Gastroesophageal sphincter (tissue), 4 donors: ENCODE measurements at regions not wholly inside any gene's neighbourhood (a gene's known extent, or its start where the extent isn't known, plus 50 kb on each side); places are given as distances from the start of the nearest gene placed in this dataset.

Experiments
- ATAC-seq: fragments of 150-250 bp; one replicate; pipeline ENCODE4 v1.9.1; 2016; ENCODE audit warnings: mild to moderate bottlenecking, moderate library complexity
- H3K27ac ChIP-seq, 4 donors: fragments of 200-600 bp; sonication (generic) in 3 of 4; 1 replicate in 3 of 4; 2 replicates in 1 of 4; pipeline ENCODE4 v1.5.1; 2016 to 2019
- H3K27me3 ChIP-seq: fragments of 200-600 bp; sonication (generic); one replicate; pipeline ENCODE4 v1.5.1; 2019
- H3K36me3 ChIP-seq, 2 donors: fragments of 200-600 bp; sonication (generic); one replicate each; pipeline ENCODE4 v1.5.1; 2019; ENCODE audit warnings: control low read depth in 1 of 2
- H3K4me1 ChIP-seq, 3 donors: fragments of 200-600 bp; sonication (generic); 1 replicate in 2 of 3; 2 replicates in 1 of 3; pipeline ENCODE4 v1.5.1; 2016 to 2019; ENCODE audit warnings: control low read depth in 2 of 3
- H3K4me3 ChIP-seq, 2 donors: fragments of 200-600 bp; sonication (generic); one replicate each; pipeline ENCODE4 v1.5.1; 2019; ENCODE audit warnings: mild to moderate bottlenecking in 1 of 2, moderate library complexity in 1 of 2
- H3K9me3 ChIP-seq, 3 donors: fragments of 200-600 bp; sonication (generic); one replicate each; pipeline ENCODE4 v1.5.1; 2017 to 2019; ENCODE audit warnings: control low read depth in 2 of 3
- CTCF ChIP-seq, 4 experiments: fragments of 200-600 bp in 2 of 4; fragments of 450-650 bp in 2 of 4; sonication (generic) in 1 of 4; IDR thresholded peaks; one replicate each; pipeline ENCODE4 v1.5.1; 2017 to 2019; ENCODE audit warnings: antibody characterized with exemption in 4 of 4, mild to moderate bottlenecking in 2 of 4, moderate library complexity in 2 of 4
- EP300 ChIP-seq: sonication (generic); formaldehyde crosslinking; IDR thresholded peaks from one replicate; pipeline ENCODE4 v1.6.1; 2017; ENCODE audit warnings: antibody characterized with exemption, mild to moderate bottlenecking
- POLR2A ChIP-seq, 2 donors: fragments of 450-650 bp; IDR thresholded peaks; one replicate each; pipeline ENCODE4 v1.6.1; 2017; ENCODE audit warnings: antibody characterized with exemption in 2 of 2, mild to moderate bottlenecking in 2 of 2, moderate library complexity in 1 of 2
- POLR2AphosphoS5 ChIP-seq: sonication (generic); formaldehyde crosslinking; IDR thresholded peaks from one replicate; pipeline ENCODE4 v1.6.1; 2017; ENCODE audit warnings: antibody characterized with exemption
- WGBS, 2 donors: methylation state at CpG; one replicate each; pipeline ENCODE4 v1.1.5; 2018; ENCODE audit warnings: low coverage in 1 of 2; 5-methylcytosine and 5-hydroxymethylcytosine counted together

GRCh38 chr4:154982187-154983047, 201.3 kb downstream of the RBM46 start:
- 13 to 28% methylated on average over 5 to 7 of the region's 10 CpGs for WGBS, 2 donors
- Histone ChIP-seq H3K4me3 (no peak overlapping the region), H3K9me3 (no peaks in the 10 kb centered on the region), H3K36me3 (no peaks in the 10 kb centered on the region), H3K4me1 (no peaks in the 10 kb centered on the region), H3K27me3 (no peaks in the 10 kb centered on the region), H3K27ac (no peak overlapping the region)
- TF ChIP-seq CTCF (IDR thresholded peaks at IDR 0.05) (peak in 3 of 4 experiments; percentile 18 to 60 (median 26)), EP300 (no peak)
- peak; percentile 51 for ATAC-seq

- H3K9me3 ChIP-seq, result no peaks in the 10 kb centered on the region
Observed at GRCh38 chr4:154983714-154984113, 202.6 kb downstream of the RBM46 start.

GRCh38 chr4:154984148-154984547, 203.1 kb downstream of the RBM46 start:
- Histone ChIP-seq H3K27ac (no peak overlapping the region), H3K27me3 (no peaks in the 10 kb centered on the region), H3K9me3 (no peaks in the 10 kb centered on the region), H3K36me3 (no peaks in the 10 kb centered on the region), H3K4me1 (no peaks in the 10 kb centered on the region), H3K4me3 (no peak overlapping the region)
- WGBS, 2 donors, result 89 to 100% methylated on average over 2 to 4 of the region's 4 CpGs
- TF ChIP-seq EP300, result no peak
- TF ChIP-seq CTCF (IDR thresholded peaks at IDR 0.05), result no peak
- no peak for TF ChIP-seq POLR2A (IDR thresholded peaks at IDR 0.05)
- no peak for TF ChIP-seq POLR2AphosphoS5
- no peak for ATAC-seq

More at GRCh38 chr4:154983714-154984113, 202.6 kb downstream of the RBM46 start:
- 86 to 94% methylated on average over 4 to 5 of the region's 5 CpGs for WGBS, 2 donors
- ATAC-seq, result no peak
- no peaks in the 10 kb centered on the region for H3K36me3 ChIP-seq
- H3K4me3 ChIP-seq, result no peak overlapping the region
- no peaks in the 10 kb centered on the region for H3K27me3 ChIP-seq
- no peaks in the 10 kb centered on the region for H3K4me1 ChIP-seq
- TF ChIP-seq EP300 (no peak), POLR2AphosphoS5 (no peak), POLR2A (IDR thresholded peaks at IDR 0.05) (no peak), CTCF (IDR thresholded peaks at IDR 0.05) (no peak)
- no peak overlapping the region for H3K27ac ChIP-seq

- Histone ChIP-seq H3K36me3 (no peaks in the 10 kb centered on the region), H3K4me1 (no peaks in the 10 kb centered on the region), H3K27me3 (no peaks in the 10 kb centered on the region), H3K4me3 (no peak overlapping the region), H3K9me3 (no peaks in the 10 kb centered on the region), H3K27ac (no peak overlapping the region)
- 88% methylated on average over 1 of the region's 1 CpG; no CpG with 5 or more reads in 1 of the 2 donors for WGBS, 2 donors
- no peak for TF ChIP-seq POLR2AphosphoS5
- no peak for TF ChIP-seq POLR2A (IDR thresholded peaks at IDR 0.05)
- TF ChIP-seq CTCF (IDR thresholded peaks at IDR 0.05), result no peak
- no peak for ATAC-seq
Observed at GRCh38 chr4:154984616-154985015, 203.5 kb downstream of the RBM46 start.

GRCh38 chr4:154985673-154986072, 204.6 kb downstream of the RBM46 start:
- H3K4me1 ChIP-seq, result no peaks in the 10 kb centered on the region
- no peak for TF ChIP-seq POLR2AphosphoS5
- no peak for TF ChIP-seq CTCF (IDR thresholded peaks at IDR 0.05)
- no peak for TF ChIP-seq EP300
- no peak for TF ChIP-seq POLR2A (IDR thresholded peaks at IDR 0.05)
- H3K27me3 ChIP-seq, result no peaks in the 10 kb centered on the region
- H3K4me3 ChIP-seq, result no peak overlapping the region
- H3K27ac ChIP-seq, result no peak overlapping the region
- H3K9me3 ChIP-seq, result no peaks in the 10 kb centered on the region
- no peak for ATAC-seq
- no peaks in the 10 kb centered on the region for H3K36me3 ChIP-seq
- 66 to 67% methylated on average over 5 of the region's 5 CpGs for WGBS, 2 donors
